GM08714 (cell line): ENCODE measurements at regions not wholly inside any gene's neighbourhood (a gene's known extent, or its start where the extent isn't known, plus 50 kb on each side); places are given as distances from the start of the nearest gene placed in this dataset.
"Not testable (repeated sequence)": the region's sequence is repeated elsewhere in the genome, so short reads cannot be mapped to it uniquely, and the experiment has no call there.

Source experiments
- H3K4me3 ChIP-seq: fragments of 200-500 bp; sonication (Bioruptor generic); 2 replicates; pipeline ENCODE4 v1.5.1; 2014; ENCODE audit warnings: mild to moderate bottlenecking, low read length, inconsistent platforms
- ZNF274 ChIP-seq: IDR thresholded peaks from 2 replicates; pipeline ENCODE4 v1.6.1; 2012; ENCODE audit warnings: mild to moderate bottlenecking, low read depth, low read length

DNA sequence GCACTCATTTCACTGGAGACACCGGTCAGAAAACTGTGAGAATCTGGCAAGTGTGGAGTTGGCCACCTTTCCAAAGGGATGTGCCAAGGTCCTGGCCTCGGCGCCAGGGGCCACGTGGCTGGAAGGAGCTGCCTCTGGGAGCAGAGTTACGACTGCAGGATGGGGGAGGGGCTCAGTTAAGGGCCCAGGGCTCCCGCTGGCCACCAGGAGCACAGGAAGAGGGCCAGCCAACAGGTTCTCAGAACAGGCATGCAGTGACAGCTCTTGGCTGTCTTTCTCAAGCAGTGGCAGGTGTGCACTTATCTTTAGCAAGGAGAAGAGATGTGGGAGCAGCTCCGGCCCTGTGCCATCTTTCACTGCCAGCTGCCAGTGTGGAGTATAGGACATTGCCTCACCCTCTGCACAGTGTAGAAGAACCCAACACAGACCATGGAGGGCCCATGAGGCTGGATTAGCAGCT, 115.9 kb upstream of the RBPJ start:
- no peak for TF ChIP-seq ZNF274
- no peak overlapping the region for H3K4me3 ChIP-seq

DNA sequence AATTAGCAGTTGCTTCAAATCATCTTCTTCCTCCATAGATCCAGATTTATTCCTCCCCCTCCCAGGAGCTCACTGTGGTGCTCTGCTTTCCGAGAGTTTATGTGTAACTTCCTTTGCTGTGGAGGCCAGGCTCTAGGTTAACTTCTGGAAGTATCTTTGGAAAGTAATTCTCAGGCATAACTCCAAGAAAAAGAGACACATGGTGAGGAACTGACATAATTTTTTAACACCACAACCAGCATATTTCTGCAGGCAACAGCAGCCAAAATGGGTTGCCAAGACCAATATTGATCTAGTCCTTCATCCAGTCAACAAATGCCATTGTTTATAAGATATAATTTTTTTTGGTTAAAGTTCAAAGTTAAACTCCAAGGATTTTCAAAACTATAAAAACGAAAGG, 114.5 kb upstream of the RBPJ start:
- TF ChIP-seq ZNF274 = no peak
- H3K4me3 ChIP-seq = no peak overlapping the region

DNA sequence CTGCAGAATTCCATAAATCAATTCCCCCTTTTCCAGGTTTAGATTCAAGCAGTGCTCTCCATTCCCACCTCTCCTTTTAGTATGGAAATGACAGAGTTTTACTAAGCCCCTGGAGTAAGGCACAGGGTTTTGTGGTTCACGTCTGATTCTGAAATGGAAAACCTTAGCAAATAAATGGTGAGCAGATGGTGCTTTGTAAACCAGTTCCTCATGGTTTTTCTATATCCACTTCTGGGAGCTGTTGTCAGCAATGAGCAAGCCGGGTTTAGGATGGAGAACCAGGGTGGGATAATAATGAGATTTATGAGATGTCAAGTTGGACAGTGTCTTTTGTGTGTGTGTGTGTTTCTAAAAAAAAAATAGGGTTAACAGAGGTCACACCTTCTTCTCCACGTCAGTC, 113.8 kb upstream of the RBPJ start:
- TF ChIP-seq ZNF274 = no peak
- H3K4me3 ChIP-seq = no peak overlapping the region

DNA sequence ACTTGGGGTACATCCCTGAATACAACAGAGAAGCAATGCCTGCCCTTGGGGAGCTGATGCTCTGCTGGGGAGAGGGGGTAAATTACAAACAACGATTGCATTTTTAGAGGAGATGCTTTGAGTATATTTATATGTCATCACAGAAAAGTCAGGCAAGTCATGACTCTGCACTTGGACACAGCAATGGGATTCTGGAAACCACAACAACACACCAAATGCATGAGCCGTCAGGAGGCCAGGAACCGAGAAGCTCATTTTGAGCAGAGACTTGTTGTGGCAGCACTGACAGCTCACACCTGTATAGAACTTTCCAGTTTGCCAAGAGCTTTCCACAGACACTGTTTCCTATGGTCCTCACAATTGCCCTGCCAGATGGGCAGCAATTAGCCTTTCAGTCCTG, 113.2 kb upstream of the RBPJ start:
- TF ChIP-seq ZNF274 = no peak
- no peak overlapping the region for H3K4me3 ChIP-seq

DNA sequence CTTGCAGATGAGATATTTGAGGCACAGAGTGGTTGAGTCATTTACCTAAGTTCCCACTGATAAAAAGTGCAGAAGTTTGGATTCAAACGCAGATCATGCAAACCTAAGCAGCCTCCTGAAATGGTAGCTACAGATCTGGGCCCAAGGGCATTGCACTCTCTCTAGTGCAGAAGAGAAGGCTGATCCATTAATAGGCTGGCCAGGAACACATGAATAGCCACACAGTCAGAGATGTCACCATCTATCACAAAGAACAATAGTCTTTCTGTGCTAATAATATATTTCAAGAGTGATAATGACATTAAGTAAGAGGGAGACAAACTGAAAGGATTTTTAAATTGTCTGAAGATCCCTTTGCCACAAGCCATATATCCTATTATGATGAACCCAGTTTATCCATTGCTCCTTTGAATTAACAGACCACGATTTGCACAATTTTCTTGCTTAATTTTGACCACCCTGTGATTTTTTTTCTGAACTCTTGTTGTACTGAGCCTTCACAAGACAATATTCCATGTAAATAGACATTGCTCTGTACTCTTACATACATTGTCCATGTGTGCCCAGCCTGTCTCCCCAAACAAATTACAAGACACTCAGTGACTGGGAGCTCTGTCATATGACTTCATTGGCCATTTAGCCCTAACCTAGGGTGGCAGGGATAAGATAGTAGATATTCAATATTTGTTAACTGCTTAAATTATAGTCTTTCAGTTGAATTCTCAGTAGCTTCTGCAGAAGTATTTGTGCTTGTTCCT, 112.4 kb upstream of the RBPJ start:
- TF ChIP-seq ZNF274 = no peak
- H3K4me3 ChIP-seq = no peak overlapping the region

DNA sequence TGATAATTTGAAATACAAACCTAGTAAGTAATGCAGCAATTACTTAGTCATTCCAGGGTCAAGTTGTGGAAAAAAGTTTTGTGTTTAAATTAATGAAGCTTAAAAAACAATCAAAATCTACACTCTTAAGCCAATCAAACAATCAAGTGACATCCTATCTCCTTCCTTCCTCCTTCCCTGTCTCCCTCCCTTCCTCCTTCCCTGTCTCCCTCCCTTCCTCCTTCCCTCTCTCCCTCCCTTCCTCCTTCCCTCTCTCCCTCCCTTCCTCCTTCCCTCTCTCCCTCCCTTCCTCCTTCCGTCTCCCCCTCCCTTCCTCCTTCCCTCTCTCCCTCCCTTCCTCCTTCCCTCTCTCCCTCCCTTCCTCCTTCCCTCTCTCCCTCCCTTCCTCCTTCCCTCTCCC, 111.4 kb upstream of the RBPJ start:
- H3K4me3 ChIP-seq = not testable (repeated sequence)

DNA sequence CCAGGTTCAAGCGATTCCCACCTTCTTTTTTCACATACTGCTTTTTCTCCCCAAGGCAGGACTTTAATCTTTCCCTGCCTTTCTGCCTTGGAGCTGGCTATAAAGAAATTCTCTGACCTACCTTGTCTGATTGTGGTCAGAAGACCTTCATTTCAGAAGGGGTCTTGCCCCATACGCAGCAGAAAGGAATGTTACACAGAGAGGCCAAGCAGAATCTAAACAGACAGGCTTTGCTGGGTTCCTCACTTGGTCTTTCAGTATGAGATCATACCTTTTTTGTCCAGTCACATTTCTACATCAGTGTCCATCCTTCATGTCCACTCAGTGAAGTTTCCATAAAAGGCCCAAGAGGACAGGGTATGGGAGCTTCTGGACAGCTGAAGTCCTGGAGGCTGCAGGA, 108.3 kb upstream of the RBPJ start:
- no peak overlapping the region for H3K4me3 ChIP-seq
- no peak for TF ChIP-seq ZNF274

DNA sequence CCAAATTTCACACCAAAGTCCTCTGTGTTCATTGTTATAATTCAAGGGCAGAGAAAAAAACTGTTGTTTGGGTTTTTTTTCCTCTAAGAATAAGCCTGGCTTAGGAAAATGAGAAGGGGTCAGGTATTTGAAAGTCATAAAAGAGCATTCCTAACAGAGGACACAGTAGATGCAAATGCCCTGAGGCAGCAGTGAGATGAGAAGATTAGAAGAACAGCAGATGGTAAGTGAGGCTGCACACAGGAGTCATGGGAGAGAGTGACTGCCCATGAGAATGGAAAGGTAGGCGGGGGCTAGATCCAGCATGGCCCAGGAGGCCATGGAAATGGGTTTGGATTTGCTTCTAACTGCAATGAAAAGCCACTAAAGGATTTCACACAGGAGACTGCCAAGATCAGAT, 107.5 kb upstream of the RBPJ start:
- no peak for TF ChIP-seq ZNF274
- no peak overlapping the region for H3K4me3 ChIP-seq

DNA sequence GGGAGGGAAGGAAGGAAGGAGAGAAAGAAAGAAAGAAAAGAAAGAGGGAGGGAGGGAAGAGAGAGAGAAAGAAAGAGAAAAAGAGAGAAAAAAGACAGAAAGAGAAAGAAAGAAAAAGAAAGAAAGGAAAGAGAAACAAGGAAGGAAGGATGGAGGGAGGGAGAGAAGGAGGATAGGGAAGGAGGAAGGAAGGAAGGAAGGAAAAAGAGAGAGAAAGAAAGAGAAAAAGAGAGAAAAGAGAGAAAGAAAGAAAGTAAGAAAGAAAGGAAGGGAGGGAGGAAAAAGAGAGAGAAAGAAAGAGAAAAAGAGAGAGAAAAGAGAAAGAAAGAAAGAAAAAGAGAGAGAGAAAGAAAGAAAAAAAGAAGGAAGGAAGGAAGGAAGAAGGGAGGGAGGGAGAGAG, 105.8 kb upstream of the RBPJ start:
- no peak for TF ChIP-seq ZNF274

DNA sequence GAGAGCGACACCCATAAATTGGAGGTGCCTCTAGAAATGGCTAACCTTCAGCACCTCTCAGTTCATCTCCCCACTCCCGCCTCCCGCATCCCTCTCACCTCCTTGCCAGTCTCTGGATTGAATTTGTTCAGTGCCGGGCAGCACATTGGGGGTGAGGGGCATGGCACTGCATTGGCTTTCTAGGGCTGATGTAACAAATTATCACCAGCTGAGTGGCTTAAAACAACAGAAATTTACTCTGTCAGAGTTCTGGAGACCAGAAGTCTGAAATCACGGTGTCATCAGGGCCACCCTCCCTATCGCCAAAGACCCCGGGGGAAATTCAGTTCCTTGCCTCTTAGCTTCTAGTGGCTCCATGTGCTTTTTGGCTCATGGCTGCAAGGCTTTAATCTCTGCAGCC, 105.1 kb upstream of the RBPJ start:
- TF ChIP-seq ZNF274 = no peak
- no peak overlapping the region for H3K4me3 ChIP-seq

More for the DNA sequence above, 105.8 kb upstream of the RBPJ start:
- H3K4me3 ChIP-seq = no peak overlapping the region

DNA sequence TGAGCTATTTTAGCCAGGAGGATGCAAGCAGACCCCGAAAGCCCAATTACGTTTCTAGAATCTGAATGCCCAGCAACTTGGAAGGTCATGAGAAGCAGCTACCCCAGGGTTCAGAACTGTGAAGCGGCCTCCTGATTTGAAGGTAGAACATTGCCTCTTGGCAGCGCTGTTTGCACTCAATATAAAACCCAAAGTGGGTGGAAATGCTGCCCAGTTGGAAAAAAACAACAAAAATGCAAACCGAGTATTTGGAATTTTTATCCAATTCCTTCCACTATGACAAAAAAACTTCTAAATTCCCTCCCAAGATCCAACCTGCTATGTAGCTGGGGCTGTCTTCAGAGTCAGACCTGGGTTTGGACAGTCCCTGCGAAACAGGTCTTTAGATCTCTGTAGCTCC, 103.3 kb upstream of the RBPJ start:
- TF ChIP-seq ZNF274 = no peak

DNA sequence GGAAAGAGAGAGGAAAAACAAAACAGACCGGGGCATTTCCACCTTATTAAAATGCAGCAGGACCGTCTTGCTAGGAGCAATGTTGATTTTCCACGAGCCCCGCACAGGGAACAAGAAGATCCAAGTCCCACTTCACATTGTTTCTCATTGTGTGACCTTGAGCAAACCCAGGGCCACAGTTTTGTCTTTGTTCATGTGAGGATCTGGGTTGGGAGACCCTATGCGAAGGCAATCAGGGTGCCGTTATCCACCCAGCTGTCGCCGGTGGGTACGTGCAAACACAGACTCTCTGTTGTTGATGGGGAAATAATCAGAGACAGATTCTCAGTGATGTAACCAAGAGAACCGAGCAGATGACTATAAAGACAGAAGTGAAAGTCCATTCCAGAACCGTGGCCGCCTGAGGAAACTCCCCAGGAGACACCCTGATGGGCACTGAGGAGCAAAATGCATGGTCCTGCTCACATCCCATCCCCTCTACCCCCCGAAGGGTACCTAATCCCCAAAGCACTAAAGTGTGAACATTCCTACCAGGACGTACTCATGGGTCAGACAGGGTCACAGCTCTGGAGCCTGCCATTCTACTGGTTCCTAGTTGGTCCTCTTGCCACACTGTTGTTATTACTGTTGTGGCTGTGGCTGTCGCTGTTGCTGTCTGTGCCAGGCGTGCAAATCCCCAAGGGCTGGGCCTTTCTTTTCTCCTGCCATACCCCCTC, 102.7 kb upstream of the RBPJ start:
- TF ChIP-seq ZNF274 = no peak

More for the DNA sequence above, 103.3 kb upstream of the RBPJ start:
- H3K4me3 ChIP-seq = no peak overlapping the region

DNA sequence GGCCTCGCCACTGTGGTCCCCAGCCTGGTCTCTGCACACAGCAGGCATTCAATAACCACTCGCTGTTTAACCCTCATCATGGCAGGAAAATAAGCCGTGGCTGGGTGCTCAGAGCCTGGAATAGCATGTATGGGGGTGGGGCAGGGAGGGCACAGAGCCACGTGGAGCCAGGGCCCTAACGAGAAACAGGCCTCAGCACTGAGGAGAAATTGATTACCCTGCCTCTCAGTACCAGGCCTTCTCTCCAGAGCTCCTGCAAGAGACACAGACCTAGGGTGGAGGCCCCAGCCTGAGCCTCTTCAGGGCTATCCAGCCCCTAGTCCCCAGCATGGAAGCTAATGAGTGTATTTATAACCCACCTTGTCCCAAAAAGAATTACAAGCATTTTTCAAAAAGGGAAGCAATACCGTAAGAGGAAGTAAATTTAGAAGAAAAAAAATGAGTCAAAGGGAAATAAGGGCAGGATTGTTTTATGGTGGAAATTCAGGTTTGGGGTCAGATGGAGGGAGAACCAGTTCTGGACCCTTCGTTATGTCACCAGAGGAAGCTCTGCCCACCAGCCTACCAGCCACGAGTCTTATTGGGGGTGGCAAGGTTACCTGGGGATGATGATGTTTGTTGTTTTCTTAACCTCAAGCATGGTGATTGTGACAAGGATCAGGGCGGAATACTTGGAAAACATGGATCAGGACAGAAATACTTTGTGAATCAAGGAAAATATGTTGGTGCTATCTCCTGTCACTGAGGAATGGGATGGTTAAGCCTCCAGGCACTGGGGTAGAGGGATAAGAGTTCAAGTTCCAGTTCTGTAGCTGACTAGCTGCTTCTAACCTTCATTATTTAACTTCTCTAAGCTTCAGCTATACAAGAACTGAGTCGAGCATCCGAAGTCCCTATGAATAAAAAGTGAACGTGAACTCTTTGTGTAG, 101.9 kb upstream of the RBPJ start:
- TF ChIP-seq ZNF274 = no peak
- no peak overlapping the region for H3K4me3 ChIP-seq

More for the DNA sequence above, 102.7 kb upstream of the RBPJ start:
- H3K4me3 ChIP-seq = no peak overlapping the region

DNA sequence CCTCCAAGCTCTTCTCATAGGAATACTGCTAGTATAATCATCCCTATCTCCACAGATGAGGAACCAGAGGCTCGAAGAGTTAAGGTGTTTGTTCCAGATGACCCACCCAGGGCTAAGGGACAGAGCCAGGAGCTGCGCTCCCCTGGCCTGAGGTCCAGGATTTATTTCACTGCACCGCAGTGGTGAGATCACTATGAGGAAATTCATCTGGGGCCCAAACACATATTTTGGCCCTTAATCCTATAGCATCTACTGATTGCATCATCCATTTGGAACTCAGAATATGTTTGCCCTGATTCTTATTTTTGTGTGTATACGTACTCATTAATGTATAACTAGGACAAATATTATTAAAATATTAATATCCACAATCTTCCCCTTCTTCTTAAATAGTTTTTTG, 100.1 kb upstream of the RBPJ start:
- H3K4me3 ChIP-seq = no peak overlapping the region
- no peak for TF ChIP-seq ZNF274
